ENCODE measurements at regions not wholly inside any gene's neighbourhood (a gene's known extent, or its start where the extent isn't known, plus 50 kb on each side); places are given as distances from the start of the nearest gene placed in this dataset.

GRCh38 chr3:86800116-86800515 is 190.8 kb downstream of the VGLL3 start:
- Histone ChIP-seq H3K4me2 (ENCODE audit: low read depth, low read length) (no peak overlapping the region), H3F3A (ENCODE audit: insufficient read depth, low read length) (no peaks in the 10 kb centered on the region), H2AFZ (ENCODE audit: low read length) (no peak overlapping the region), H3K27me3 (replicated peaks; ENCODE audit: insufficient read depth, low read length) (no peaks in the 10 kb centered on the region), H3K9ac (ENCODE audit: low read length) (no peak overlapping the region), H3K4me1 (ENCODE audit: low read length) (no peaks in the 10 kb centered on the region), H3K79me2 (ENCODE audit: low read length) (no peaks in the 10 kb centered on the region), H4K20me1 (ENCODE audit: insufficient read depth, low read length) (no peaks in the 10 kb centered on the region), H3K27ac (ENCODE audit: low read length) (no peak overlapping the region), H3K9me2 (replicated peaks; ENCODE audit: insufficient read depth, low read length) (no peaks in the 10 kb centered on the region), H3K9me3 (replicated peaks; ENCODE audit: insufficient read depth, low read length) (no peaks in the 10 kb centered on the region), H3K36me3 (replicated peaks; ENCODE audit: insufficient read depth, low read length) (no peaks in the 10 kb centered on the region), H3K4me3 (ENCODE audit: low read length) (no peak overlapping the region)
- DNase-seq = no peak
- no peak for TF ChIP-seq EZH2 (optimal IDR thresholded peaks at IDR 0.05; ENCODE audit: low read depth, low read length)
- no peak for TF ChIP-seq EZH2phosphoT487 (IDR thresholded peaks at IDR 0.05; ENCODE audit: low read length)
- TF ChIP-seq, protein P1, sequence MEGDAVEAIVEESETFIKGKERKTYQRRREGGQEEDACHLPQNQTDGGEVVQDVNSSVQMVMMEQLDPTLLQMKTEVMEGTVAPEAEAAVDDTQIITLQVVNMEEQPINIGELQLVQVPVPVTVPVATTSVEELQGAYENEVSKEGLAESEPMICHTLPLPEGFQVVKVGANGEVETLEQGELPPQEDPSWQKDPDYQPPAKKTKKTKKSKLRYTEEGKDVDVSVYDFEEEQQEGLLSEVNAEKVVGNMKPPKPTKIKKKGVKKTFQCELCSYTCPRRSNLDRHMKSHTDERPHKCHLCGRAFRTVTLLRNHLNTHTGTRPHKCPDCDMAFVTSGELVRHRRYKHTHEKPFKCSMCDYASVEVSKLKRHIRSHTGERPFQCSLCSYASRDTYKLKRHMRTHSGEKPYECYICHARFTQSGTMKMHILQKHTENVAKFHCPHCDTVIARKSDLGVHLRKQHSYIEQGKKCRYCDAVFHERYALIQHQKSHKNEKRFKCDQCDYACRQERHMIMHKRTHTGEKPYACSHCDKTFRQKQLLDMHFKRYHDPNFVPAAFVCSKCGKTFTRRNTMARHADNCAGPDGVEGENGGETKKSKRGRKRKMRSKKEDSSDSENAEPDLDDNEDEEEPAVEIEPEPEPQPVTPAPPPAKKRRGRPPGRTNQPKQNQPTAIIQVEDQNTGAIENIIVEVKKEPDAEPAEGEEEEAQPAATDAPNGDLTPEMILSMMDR (IDR thresholded peaks at IDR 0.05; ENCODE audit: low read length) = no peak

- Histone ChIP-seq H3K9ac (ENCODE audit: low read length) (no peak overlapping the region), H3K27me3 (replicated peaks; ENCODE audit: insufficient read depth, low read length) (no peaks in the 10 kb centered on the region), H4K20me1 (ENCODE audit: insufficient read depth, low read length) (no peaks in the 10 kb centered on the region), H3K4me2 (ENCODE audit: low read depth, low read length) (no peak overlapping the region), H3K27ac (ENCODE audit: low read length) (no peak overlapping the region), H3K9me3 (replicated peaks; ENCODE audit: insufficient read depth, low read length) (no peaks in the 10 kb centered on the region), H3F3A (ENCODE audit: insufficient read depth, low read length) (no peaks in the 10 kb centered on the region), H3K36me3 (replicated peaks; ENCODE audit: insufficient read depth, low read length) (no peaks in the 10 kb centered on the region), H3K4me3 (ENCODE audit: low read length) (no peak overlapping the region), H3K9me2 (replicated peaks; ENCODE audit: insufficient read depth, low read length) (no peaks in the 10 kb centered on the region), H3K4me1 (ENCODE audit: low read length) (no peaks in the 10 kb centered on the region), H3K79me2 (ENCODE audit: low read length) (no peaks in the 10 kb centered on the region), H2AFZ (ENCODE audit: low read length) (no peak overlapping the region)
- DNase-seq = no peak
- TF ChIP-seq EZH2 (optimal IDR thresholded peaks at IDR 0.05; ENCODE audit: low read depth, low read length) (no peak), EZH2phosphoT487 (IDR thresholded peaks at IDR 0.05; ENCODE audit: low read length) (no peak)
- TF ChIP-seq, protein P1 (IDR thresholded peaks at IDR 0.05; ENCODE audit: low read length) = no peak
These were observed 193.0 kb downstream of the VGLL3 start for GRCh38 chr3:86797946-86798345.

DNA sequence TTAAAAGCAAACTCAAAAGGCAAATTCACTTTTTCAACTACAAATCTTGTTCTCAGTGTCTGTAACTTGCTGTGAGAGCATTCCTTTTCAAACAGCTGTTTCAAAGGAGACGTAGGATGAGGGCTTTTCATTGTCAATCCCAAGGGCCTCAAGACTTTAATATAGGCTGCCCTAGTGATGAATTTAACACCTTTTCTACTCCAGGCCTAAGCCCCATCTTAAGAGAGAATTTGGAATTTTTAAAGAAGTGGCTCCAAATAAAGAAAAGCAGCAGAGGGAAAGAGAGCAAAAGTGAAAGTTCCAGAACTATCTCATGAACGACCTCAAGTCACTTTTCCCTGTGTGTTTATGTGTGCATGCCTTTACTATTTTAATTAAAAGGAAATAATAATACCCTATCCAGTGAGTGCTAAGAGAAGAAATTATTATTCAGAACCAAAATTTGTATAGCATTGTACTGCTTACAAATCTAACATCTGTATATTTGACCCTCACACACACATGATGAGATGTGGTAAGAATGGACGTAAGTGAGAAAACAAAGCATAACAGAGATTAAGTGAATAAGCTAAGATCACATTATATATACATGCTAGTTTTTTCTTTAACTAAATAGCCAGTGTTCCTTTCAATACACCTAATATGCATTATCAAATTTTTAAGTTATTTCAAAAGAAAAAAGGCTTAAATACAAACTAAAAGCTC is 196.4 kb downstream of the VGLL3 start:
- no peak overlapping the region for H3K4me3 ChIP-seq (ENCODE audit: low read length)
- H4K20me1 ChIP-seq (ENCODE audit: insufficient read depth, low read length) = no peaks in the 10 kb centered on the region
- H2AFZ ChIP-seq (ENCODE audit: low read length) = no peak overlapping the region
- H3F3A ChIP-seq (ENCODE audit: insufficient read depth, low read length) = no peaks in the 10 kb centered on the region
- H3K27me3 ChIP-seq (replicated peaks; ENCODE audit: insufficient read depth, low read length) = no peaks in the 10 kb centered on the region
- no peak for DNase-seq
- no peaks in the 10 kb centered on the region for H3K9me2 ChIP-seq (replicated peaks; ENCODE audit: insufficient read depth, low read length)
- no peak overlapping the region for H3K27ac ChIP-seq (ENCODE audit: low read length)
- no peak overlapping the region for H3K9ac ChIP-seq (ENCODE audit: low read length)
- no peak overlapping the region for H3K4me2 ChIP-seq (ENCODE audit: low read depth, low read length)
- no peaks in the 10 kb centered on the region for H3K9me3 ChIP-seq (replicated peaks; ENCODE audit: insufficient read depth, low read length)
- TF ChIP-seq EZH2 (optimal IDR thresholded peaks at IDR 0.05; ENCODE audit: low read depth, low read length) = no peak
- no peak for TF ChIP-seq EZH2phosphoT487 (IDR thresholded peaks at IDR 0.05; ENCODE audit: low read length)
- TF ChIP-seq, protein P1 (IDR thresholded peaks at IDR 0.05; ENCODE audit: low read length) = no peak
- no peaks in the 10 kb centered on the region for H3K36me3 ChIP-seq (replicated peaks; ENCODE audit: insufficient read depth, low read length)
- H3K79me2 ChIP-seq (ENCODE audit: low read length) = no peaks in the 10 kb centered on the region
- no peaks in the 10 kb centered on the region for H3K4me1 ChIP-seq (ENCODE audit: low read length)
